Activated naive CD4-positive, alpha-beta T cell treated with anti-CD3 and anti-CD28 coated beads, Interleukin-2, amount 50 U/mL, for 24 hours (primary cell): ENCODE measurements at regions not wholly inside any gene's neighbourhood (a gene's known extent, or its start where the extent isn't known, plus 50 kb on each side); places are given as distances from the start of the nearest gene placed in this dataset.
"Not testable (repeated sequence)": the region's sequence is repeated elsewhere in the genome, so short reads cannot be mapped to it uniquely, and the experiment has no call there.

ENCODE experiments used
- H3K27ac Mint-ChIP-seq: one replicate; pipeline ENCODE4 v1.8.0; 2021; ENCODE audit warnings: mild to moderate bottlenecking, mixed read lengths
- H3K27me3 Mint-ChIP-seq: one replicate; pipeline ENCODE4 v1.8.0; 2021; ENCODE audit warnings: mixed read lengths
- H3K36me3 Mint-ChIP-seq: one replicate; pipeline ENCODE4 v1.8.0; 2021; ENCODE audit warnings: mixed read lengths
- H3K4me1 Mint-ChIP-seq: one replicate; pipeline ENCODE4 v1.8.0; 2021; ENCODE audit warnings: mixed read lengths
- H3K4me3 Mint-ChIP-seq: one replicate; pipeline ENCODE4 v1.8.0; 2021; ENCODE audit warnings: mild to moderate bottlenecking, mixed read lengths
- H3K9me3 Mint-ChIP-seq: one replicate; pipeline ENCODE4 v1.8.0; 2021; ENCODE audit warnings: mixed read lengths

DNA sequence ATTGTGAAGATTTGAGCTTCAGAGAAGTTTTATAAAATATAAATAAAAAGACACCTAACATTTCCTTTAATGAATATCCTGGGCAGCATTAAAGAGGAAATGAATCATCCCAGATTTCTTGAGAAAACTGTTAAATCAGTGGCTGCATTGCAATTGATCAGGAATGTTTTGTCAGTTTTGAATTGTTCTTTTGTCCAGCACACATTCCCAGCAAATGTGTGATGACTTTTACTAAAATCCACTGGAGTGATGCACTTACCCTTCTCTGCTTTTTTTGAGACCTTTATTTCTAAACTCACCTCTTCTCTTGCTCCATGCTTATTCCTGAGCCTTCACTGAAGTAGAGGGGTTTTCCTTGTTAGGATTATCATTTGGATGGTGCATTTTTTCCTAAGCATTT is 1307.2 kb downstream of the CDH8 start:
- Mint-ChIP-seq H3K36me3 (no peaks in the 10 kb centered on the region), H3K27ac (no peak overlapping the region), H3K4me1 (no peaks in the 10 kb centered on the region), H3K9me3 (peaks cover 12% of the 10 kb centered on the region), H3K27me3 (no peaks in the 10 kb centered on the region), H3K4me3 (no peak overlapping the region)

DNA sequence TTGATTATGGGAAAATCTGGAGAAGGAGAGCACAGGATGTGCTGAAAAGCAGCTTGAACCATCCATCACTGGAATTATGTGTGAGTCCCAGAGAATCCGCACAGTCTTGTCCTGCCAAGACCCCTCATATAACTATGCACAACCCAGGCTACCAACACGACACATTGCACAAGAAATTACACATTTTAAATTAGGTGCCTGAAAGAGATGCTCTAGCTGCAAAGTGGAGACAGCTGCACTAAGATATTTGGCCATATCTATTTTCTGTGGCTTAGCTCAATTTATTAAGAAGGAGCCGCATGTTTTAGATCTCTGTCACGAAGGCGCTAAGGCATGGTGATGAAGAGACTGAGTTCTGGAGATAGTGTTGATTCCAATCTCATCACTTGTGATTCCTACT is 1308.4 kb downstream of the CDH8 start:
- Mint-ChIP-seq H3K36me3 (no peaks in the 10 kb centered on the region), H3K4me1 (no peaks in the 10 kb centered on the region), H3K27me3 (no peaks in the 10 kb centered on the region), H3K9me3 (peaks cover 21% of the 10 kb centered on the region), H3K27ac (no peak overlapping the region), H3K4me3 (no peak overlapping the region)

DNA sequence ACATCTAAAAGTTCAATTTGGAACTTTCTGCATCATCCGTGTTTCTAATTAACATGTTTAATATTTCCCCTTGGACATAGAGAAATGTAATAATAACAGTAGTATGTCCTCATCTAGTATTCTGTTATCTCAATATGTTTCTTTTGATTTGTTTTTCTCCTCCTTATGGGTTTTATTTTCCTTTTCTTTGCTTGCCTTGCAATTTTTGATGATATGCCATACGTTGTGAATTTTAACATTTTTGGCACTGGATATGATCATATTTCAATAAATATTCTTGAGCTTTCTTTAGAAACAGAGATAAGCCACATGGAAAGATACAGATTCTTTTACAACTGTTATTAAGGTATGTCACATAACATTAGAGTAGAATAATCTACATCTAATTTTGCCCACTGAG is 1316.2 kb downstream of the CDH8 start:
- H3K36me3 Mint-ChIP-seq = no peaks in the 10 kb centered on the region
- no peaks in the 10 kb centered on the region for H3K4me1 Mint-ChIP-seq
- H3K4me3 Mint-ChIP-seq = no peak overlapping the region
- H3K9me3 Mint-ChIP-seq = peaks cover 20% of the 10 kb centered on the region
- no peaks in the 10 kb centered on the region for H3K27me3 Mint-ChIP-seq
- no peak overlapping the region for H3K27ac Mint-ChIP-seq

GRCh38 chr16:60717808-60718207 is 1318.4 kb downstream of the CDH8 start:
- H3K27ac Mint-ChIP-seq = no peak overlapping the region
- no peaks in the 10 kb centered on the region for H3K4me1 Mint-ChIP-seq
- no peaks in the 10 kb centered on the region for H3K27me3 Mint-ChIP-seq
- peaks cover 14% of the 10 kb centered on the region for H3K9me3 Mint-ChIP-seq
- H3K36me3 Mint-ChIP-seq = no peaks in the 10 kb centered on the region
- no peak overlapping the region for H3K4me3 Mint-ChIP-seq

- Mint-ChIP-seq H3K4me1 (no peaks in the 10 kb centered on the region), H3K27ac (no peak overlapping the region), H3K4me3 (no peak overlapping the region), H3K9me3 (peaks cover 11% of the 10 kb centered on the region), H3K36me3 (no peaks in the 10 kb centered on the region), H3K27me3 (no peaks in the 10 kb centered on the region)
These were observed 1324.1 kb downstream of the CDH8 start for GRCh38 chr16:60712144-60712543.

DNA sequence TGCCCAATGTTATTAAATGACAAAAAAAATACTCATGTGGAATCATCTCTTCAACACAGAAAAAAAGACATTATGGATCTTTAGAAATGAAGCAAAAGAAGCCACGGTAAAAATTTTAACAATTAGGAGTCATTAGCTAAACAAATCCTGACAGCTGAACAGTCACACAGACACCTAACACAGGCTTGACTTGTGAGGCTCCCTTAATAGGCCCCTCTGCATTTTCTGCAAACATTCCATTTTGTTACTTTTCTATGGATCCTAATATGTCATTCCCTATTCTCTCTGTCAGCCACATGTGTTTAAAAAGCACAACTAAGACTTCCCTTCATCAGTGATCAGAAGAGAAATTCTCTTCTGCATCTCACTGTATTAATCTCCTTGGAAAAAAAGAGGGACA is 1331.5 kb downstream of the CDH8 start:
- Mint-ChIP-seq H3K27ac (no peak overlapping the region), H3K4me3 (no peak overlapping the region), H3K36me3 (no peaks in the 10 kb centered on the region), H3K9me3 (peaks cover 13% of the 10 kb centered on the region), H3K27me3 (no peaks in the 10 kb centered on the region), H3K4me1 (no peaks in the 10 kb centered on the region)

GRCh38 chr16:60703096-60703495 is 1333.1 kb downstream of the CDH8 start:
- H3K36me3 Mint-ChIP-seq = no peaks in the 10 kb centered on the region
- H3K4me1 Mint-ChIP-seq = no peaks in the 10 kb centered on the region
- no peak overlapping the region for H3K4me3 Mint-ChIP-seq
- no peak overlapping the region for H3K27ac Mint-ChIP-seq
- H3K9me3 Mint-ChIP-seq = peaks cover 9% of the 10 kb centered on the region
- no peaks in the 10 kb centered on the region for H3K27me3 Mint-ChIP-seq

GRCh38 chr16:60686824-60687223 is 1349.4 kb downstream of the CDH8 start:
- Mint-ChIP-seq H3K4me3 (no peak overlapping the region), H3K36me3 (no peaks in the 10 kb centered on the region)

GRCh38 chr16:60684002-60684401 is 1352.2 kb downstream of the CDH8 start:
- Mint-ChIP-seq H3K36me3 (no peaks in the 10 kb centered on the region), H3K4me1 (no peaks in the 10 kb centered on the region), H3K4me3 (no peak overlapping the region), H3K27me3 (no peaks in the 10 kb centered on the region), H3K9me3 (peaks cover 9% of the 10 kb centered on the region), H3K27ac (no peak overlapping the region)

More at GRCh38 chr16:60686824-60687223, 1349.4 kb downstream of the CDH8 start:
- no peak overlapping the region for H3K27ac Mint-ChIP-seq
- no peaks in the 10 kb centered on the region for H3K4me1 Mint-ChIP-seq
- H3K9me3 Mint-ChIP-seq = peaks cover 14% of the 10 kb centered on the region
- no peaks in the 10 kb centered on the region for H3K27me3 Mint-ChIP-seq

GRCh38 chr16:60682219-60682618 is 1354.0 kb downstream of the CDH8 start:
- peaks cover 14% of the 10 kb centered on the region for H3K9me3 Mint-ChIP-seq
- no peaks in the 10 kb centered on the region for H3K36me3 Mint-ChIP-seq
- H3K4me1 Mint-ChIP-seq = no peaks in the 10 kb centered on the region
- no peaks in the 10 kb centered on the region for H3K27me3 Mint-ChIP-seq
- no peak overlapping the region for H3K4me3 Mint-ChIP-seq
- H3K27ac Mint-ChIP-seq = no peak overlapping the region

- H3K9me3 Mint-ChIP-seq = peaks cover 14% of the 10 kb centered on the region
- no peaks in the 10 kb centered on the region for H3K4me1 Mint-ChIP-seq
- no peak overlapping the region for H3K27ac Mint-ChIP-seq
- H3K4me3 Mint-ChIP-seq = no peak overlapping the region
- no peaks in the 10 kb centered on the region for H3K27me3 Mint-ChIP-seq
- H3K36me3 Mint-ChIP-seq = no peaks in the 10 kb centered on the region
These were observed 1355.2 kb downstream of the CDH8 start for GRCh38 chr16:60681043-60681442.

DNA sequence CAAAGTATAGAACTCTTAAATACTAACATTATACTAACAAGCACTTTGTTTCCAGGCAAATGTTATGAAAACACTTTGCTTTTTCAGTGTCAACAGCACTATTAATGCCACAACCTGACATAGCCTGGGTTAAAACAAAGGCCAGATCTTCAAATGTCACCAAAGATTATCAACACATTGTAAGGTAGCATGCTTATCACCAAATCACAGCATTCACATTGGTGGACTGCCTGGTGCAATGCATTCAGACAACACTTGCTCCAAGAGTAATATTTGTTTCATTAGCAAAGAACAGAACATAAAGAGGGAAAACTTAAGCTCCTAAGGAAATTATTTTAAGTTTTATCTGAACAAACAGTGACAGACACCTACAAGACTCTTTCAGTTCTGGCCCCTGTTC is 1361.2 kb downstream of the CDH8 start:
- Mint-ChIP-seq H3K4me1 (no peaks in the 10 kb centered on the region), H3K9me3 (peaks cover 9% of the 10 kb centered on the region), H3K36me3 (no peaks in the 10 kb centered on the region), H3K27me3 (no peaks in the 10 kb centered on the region), H3K4me3 (no peak overlapping the region), H3K27ac (no peak overlapping the region)

GRCh38 chr16:60674241-60674640 is 1362.0 kb downstream of the CDH8 start:
- Mint-ChIP-seq H3K9me3 (peaks cover 10% of the 10 kb centered on the region), H3K4me1 (no peaks in the 10 kb centered on the region), H3K4me3 (no peak overlapping the region), H3K36me3 (no peaks in the 10 kb centered on the region), H3K27ac (no peak overlapping the region), H3K27me3 (no peaks in the 10 kb centered on the region)

DNA sequence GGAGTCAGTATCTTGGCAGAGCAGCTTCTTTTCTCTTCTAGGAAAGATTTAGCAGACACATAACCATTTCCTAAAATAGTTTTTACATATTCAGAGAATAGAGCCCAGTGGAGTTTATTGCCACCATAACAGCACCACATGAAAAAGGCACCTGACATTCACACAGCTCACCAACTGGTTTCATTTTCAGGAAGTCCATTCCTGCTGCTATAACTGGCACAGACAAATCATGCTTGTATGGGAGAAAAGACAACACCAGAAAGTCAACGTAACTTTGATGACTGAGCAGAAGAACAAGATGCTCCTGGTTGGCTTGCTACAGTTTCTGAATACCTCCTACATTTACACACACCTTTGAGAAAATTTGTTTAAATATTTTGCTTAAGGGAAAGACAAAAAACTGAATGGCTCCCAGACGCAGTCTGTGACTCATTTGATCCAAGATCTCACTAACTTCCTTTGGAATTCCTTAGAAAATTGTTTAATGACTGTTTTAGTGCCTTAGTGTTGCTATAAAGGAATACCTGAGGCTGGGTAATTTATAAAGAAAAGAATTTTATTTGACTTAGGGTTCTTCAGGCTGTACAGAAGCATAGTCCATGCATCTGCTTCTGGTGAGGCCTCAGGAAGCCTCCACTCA is 1380.6 kb downstream of the CDH8 start:
- Mint-ChIP-seq H3K9me3 (peaks cover 11% of the 10 kb centered on the region), H3K27ac (no peak overlapping the region), H3K27me3 (no peaks in the 10 kb centered on the region), H3K4me3 (no peak overlapping the region), H3K4me1 (no peaks in the 10 kb centered on the region), H3K36me3 (no peaks in the 10 kb centered on the region)

DNA sequence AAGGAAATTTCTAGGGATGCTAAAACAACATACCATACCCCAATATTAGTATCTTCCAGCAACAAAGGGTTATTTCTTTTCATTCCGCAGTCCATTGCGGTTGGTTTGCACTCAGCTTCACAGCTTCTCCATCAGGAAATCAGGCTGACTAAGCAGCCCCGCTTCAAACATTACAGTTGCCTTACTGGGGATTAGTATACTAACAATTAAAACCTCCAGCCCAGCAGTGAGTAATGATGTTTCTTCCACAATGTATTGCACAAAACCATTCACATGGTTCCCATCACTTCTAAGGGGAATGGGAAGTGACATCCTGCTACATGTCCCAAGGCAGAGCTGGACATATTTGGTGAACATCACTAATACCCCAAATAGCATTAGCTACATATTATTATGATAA is 1384.9 kb downstream of the CDH8 start:
- H3K27me3 Mint-ChIP-seq = no peaks in the 10 kb centered on the region
- no peaks in the 10 kb centered on the region for H3K4me1 Mint-ChIP-seq
- H3K36me3 Mint-ChIP-seq = no peaks in the 10 kb centered on the region
- H3K4me3 Mint-ChIP-seq = no peak overlapping the region
- no peak overlapping the region for H3K27ac Mint-ChIP-seq
- peaks cover 7% of the 10 kb centered on the region for H3K9me3 Mint-ChIP-seq

GRCh38 chr16:60648290-60648689 is 1387.9 kb downstream of the CDH8 start:
- Mint-ChIP-seq H3K27ac (no peak overlapping the region), H3K4me3 (no peak overlapping the region), H3K27me3 (no peaks in the 10 kb centered on the region), H3K4me1 (no peaks in the 10 kb centered on the region), H3K36me3 (no peaks in the 10 kb centered on the region), H3K9me3 (peaks cover 15% of the 10 kb centered on the region)

GRCh38 chr16:60647388-60647787 is 1388.8 kb downstream of the CDH8 start:
- not testable (repeated sequence) for H3K4me1 Mint-ChIP-seq, H3K27me3 Mint-ChIP-seq
- H3K9me3 Mint-ChIP-seq = peaks cover 15% of the 10 kb centered on the region

More at GRCh38 chr16:60647388-60647787, 1388.8 kb downstream of the CDH8 start:
- not testable (repeated sequence) for H3K4me3 Mint-ChIP-seq, H3K27ac Mint-ChIP-seq, H3K36me3 Mint-ChIP-seq
